ENCODE measurements at regions not wholly inside any gene's neighbourhood (a gene's known extent, or its start where the extent isn't known, plus 50 kb on each side); places are given as distances from the start of the nearest gene placed in this dataset.
"Not testable (repeated sequence)": the region's sequence is repeated elsewhere in the genome, so short reads cannot be mapped to it uniquely, and the experiment has no call there.

- no peak for DNase-seq (ENCODE audit: low read depth)
Measured at GRCh38 chr20:48012401-48012974, 227.2 kb upstream of the SULF2 start.

- DNase-seq (ENCODE audit: low read depth): no peak
Measured at GRCh38 chr20:48011025-48011424, 225.7 kb upstream of the SULF2 start.

GRCh38 chr20:48010623-48011022, 225.3 kb upstream of the SULF2 start:
- no peak for DNase-seq (ENCODE audit: low read depth)

GRCh38 chr20:48008850-48009515, 223.7 kb upstream of the SULF2 start:
- no peak for DNase-seq (ENCODE audit: low read depth)

- DNase-seq (ENCODE audit: low read depth): no peak
Measured at GRCh38 chr20:48007351-48007750, 222.1 kb upstream of the SULF2 start.

GRCh38 chr20:48006036-48006833, 221.0 kb upstream of the SULF2 start:
- no peak for DNase-seq (ENCODE audit: low read depth)

GRCh38 chr20:48003021-48003420, 217.7 kb upstream of the SULF2 start:
- DNase-seq (ENCODE audit: low read depth): no peak

GRCh38 chr20:48002517-48002970, 217.3 kb upstream of the SULF2 start:
- no peak for DNase-seq (ENCODE audit: low read depth)

- no peak for DNase-seq (ENCODE audit: low read depth)
Measured at GRCh38 chr20:47999166-47999565, 213.9 kb upstream of the SULF2 start.

GRCh38 chr20:47998736-47999135, 213.5 kb upstream of the SULF2 start:
- no peak for DNase-seq (ENCODE audit: low read depth)

GRCh38 chr20:47995661-47996060, 210.4 kb upstream of the SULF2 start:
- no peak for DNase-seq (ENCODE audit: low read depth)

GRCh38 chr20:47993817-47994216, 208.5 kb upstream of the SULF2 start:
- no peak for DNase-seq (ENCODE audit: low read depth)

GRCh38 chr20:47993035-47993755, 207.9 kb upstream of the SULF2 start:
- no peak for DNase-seq (ENCODE audit: low read depth)

- DNase-seq (ENCODE audit: low read depth): no peak
Measured at GRCh38 chr20:47991875-47992488, 206.7 kb upstream of the SULF2 start.

GRCh38 chr20:47990507-47991150, 205.3 kb upstream of the SULF2 start:
- no peak for DNase-seq (ENCODE audit: low read depth)

- no peak for DNase-seq (ENCODE audit: low read depth)
Measured at GRCh38 chr20:47989957-47990356, 204.7 kb upstream of the SULF2 start.

- no peak for DNase-seq (ENCODE audit: low read depth)
Measured at GRCh38 chr20:47988676-47989075, 203.4 kb upstream of the SULF2 start.

GRCh38 chr20:47985092-47985850, 200.0 kb upstream of the SULF2 start:
- DNase-seq (ENCODE audit: low read depth): no peak

- no peak for DNase-seq (ENCODE audit: low read depth)
Measured at GRCh38 chr20:47984437-47984836, 199.2 kb upstream of the SULF2 start.

- DNase-seq (ENCODE audit: low read depth): not testable (repeated sequence)
Measured at GRCh38 chr20:47983642-47984041, 198.4 kb upstream of the SULF2 start.

Measured in stimulated activated CD8-positive, alpha-beta memory T cell treated with anti-CD3 and anti-CD28 coated beads, Interleukin-4, amount 100 ng/mL, for 24 hours (primary cell).